Ectodermal cell (in vitro differentiated cells): ENCODE measurements at regions not wholly inside any gene's neighbourhood (a gene's known extent, or its start where the extent isn't known, plus 50 kb on each side); places are given as distances from the start of the nearest gene placed in this dataset.

ENCODE experiments used
- H3K27ac ChIP-seq: 2 replicates; pipeline ENCODE4 v1.7.0; 2013; ENCODE audit warnings: mild to moderate bottlenecking, low read depth, low read length; ENCODE audit not compliant: insufficient read depth, poor library complexity, severe bottlenecking
- H3K27me3 ChIP-seq: 2 replicates; pipeline ENCODE4 v1.7.0; 2013; ENCODE audit warnings: mild to moderate bottlenecking, low read length; ENCODE audit not compliant: insufficient read depth, control insufficient read depth, poor library complexity, severe bottlenecking
- H3K36me3 ChIP-seq: one replicate; pipeline ENCODE4 v1.7.0; 2013; ENCODE audit warnings: low read length; ENCODE audit not compliant: control insufficient read depth, insufficient read depth
- H3K4me1 ChIP-seq: one replicate; pipeline ENCODE4 v1.7.0; 2013; ENCODE audit warnings: low read length; ENCODE audit not compliant: control insufficient read depth, insufficient read depth
- H3K4me3 ChIP-seq: 2 replicates; pipeline ENCODE4 v1.7.0; 2013; ENCODE audit warnings: low read depth, low read length, control low read depth; ENCODE audit not compliant: insufficient read depth
- H3K9me3 ChIP-seq: 2 replicates; pipeline ENCODE4 v1.7.0; 2013; ENCODE audit warnings: mild to moderate bottlenecking, low read length, moderate library complexity; ENCODE audit not compliant: control insufficient read depth
- WGBS, 2 experiments: methylation state at CpG; one replicate each; pipeline ENCODE4 v1.1.7; 2013; ENCODE audit warnings: missing lambda C conversion rate in 2 of 2; 5-methylcytosine and 5-hydroxymethylcytosine counted together

GRCh38 chr6:12602951-12603672 lies 113.5 kb upstream of the PHACTR1 start:
- Histone ChIP-seq H3K27me3 (no peaks in the 10 kb centered on the region), H3K4me1 (peaks cover 4% of the 10 kb centered on the region), H3K4me3 (no peak overlapping the region), H3K9me3 (no peaks in the 10 kb centered on the region), H3K27ac (no peak overlapping the region), H3K36me3 (no peaks in the 10 kb centered on the region)
- 93 to 100% methylated on average over 5 to 6 of the region's 6 CpGs for WGBS, 2 experiments

- Histone ChIP-seq H3K4me1 (peaks cover 4% of the 10 kb centered on the region), H3K36me3 (no peaks in the 10 kb centered on the region), H3K9me3 (no peaks in the 10 kb centered on the region), H3K27ac (no peak overlapping the region), H3K27me3 (no peaks in the 10 kb centered on the region), H3K4me3 (no peak overlapping the region)
- WGBS, 2 experiments: 66 to 76% methylated on average over 2 of the region's 3 CpGs
Observed at GRCh38 chr6:12603673-12604049, 112.9 kb upstream of the PHACTR1 start.

- WGBS, 2 experiments: 59 to 61% methylated on average over 7 of the region's 7 CpGs
- Histone ChIP-seq H3K36me3 (no peaks in the 10 kb centered on the region), H3K27ac (no peak overlapping the region)
Observed at GRCh38 chr6:12605888-12606345, 110.7 kb upstream of the PHACTR1 start.

GRCh38 chr6:12606616-12607015 lies 110.0 kb upstream of the PHACTR1 start:
- Histone ChIP-seq H3K9me3 (no peaks in the 10 kb centered on the region), H3K4me3 (no peak overlapping the region), H3K27me3 (no peaks in the 10 kb centered on the region), H3K27ac (no peak overlapping the region), H3K4me1 (no peaks in the 10 kb centered on the region), H3K36me3 (no peaks in the 10 kb centered on the region)
- WGBS, 2 experiments: 82 to 83% methylated on average over 6 of the region's 6 CpGs

More at GRCh38 chr6:12605888-12606345, 110.7 kb upstream of the PHACTR1 start:
- Histone ChIP-seq H3K4me1 (peaks cover under 1% of the 10 kb centered on the region), H3K9me3 (no peaks in the 10 kb centered on the region), H3K4me3 (no peak overlapping the region), H3K27me3 (no peaks in the 10 kb centered on the region)

GRCh38 chr6:12608016-12608860 lies 108.3 kb upstream of the PHACTR1 start:
- Histone ChIP-seq H3K4me1 (no peaks in the 10 kb centered on the region), H3K36me3 (no peaks in the 10 kb centered on the region), H3K27me3 (no peaks in the 10 kb centered on the region), H3K4me3 (no peak overlapping the region), H3K27ac (no peak overlapping the region), H3K9me3 (no peaks in the 10 kb centered on the region)
- WGBS, 2 experiments: 88% methylated on average over 8 of the region's 8 CpGs

GRCh38 chr6:12608874-12609273 lies 107.7 kb upstream of the PHACTR1 start:
- H3K9me3 ChIP-seq: no peaks in the 10 kb centered on the region
- no peak overlapping the region for H3K4me3 ChIP-seq
- H3K27ac ChIP-seq: no peak overlapping the region
- whole genome bisulfite sequencing, 2 experiments: 86 to 90% methylated on average over 3 of the region's 3 CpGs
- H3K4me1 ChIP-seq: no peaks in the 10 kb centered on the region
- no peaks in the 10 kb centered on the region for H3K36me3 ChIP-seq
- H3K27me3 ChIP-seq: no peaks in the 10 kb centered on the region

- WGBS, 2 experiments: 88 to 93% methylated on average over 3 of the region's 3 CpGs
- H3K4me3 ChIP-seq: no peak overlapping the region
Observed at GRCh38 chr6:12609751-12610150, 106.8 kb upstream of the PHACTR1 start.

GRCh38 chr6:12610862-12611261 lies 105.7 kb upstream of the PHACTR1 start:
- 94 to 99% methylated on average over 5 of the region's 5 CpGs for WGBS, 2 experiments
- Histone ChIP-seq H3K27ac (no peak overlapping the region), H3K27me3 (no peaks in the 10 kb centered on the region), H3K4me1 (no peaks in the 10 kb centered on the region), H3K4me3 (no peak overlapping the region), H3K36me3 (no peaks in the 10 kb centered on the region), H3K9me3 (no peaks in the 10 kb centered on the region)

More at GRCh38 chr6:12609751-12610150, 106.8 kb upstream of the PHACTR1 start:
- Histone ChIP-seq H3K27me3 (no peaks in the 10 kb centered on the region), H3K36me3 (no peaks in the 10 kb centered on the region), H3K4me1 (no peaks in the 10 kb centered on the region), H3K9me3 (no peaks in the 10 kb centered on the region), H3K27ac (no peak overlapping the region)

- Histone ChIP-seq H3K27ac (no peak overlapping the region), H3K9me3 (no peaks in the 10 kb centered on the region), H3K4me3 (no peak overlapping the region), H3K4me1 (no peaks in the 10 kb centered on the region), H3K27me3 (no peaks in the 10 kb centered on the region), H3K36me3 (no peaks in the 10 kb centered on the region)
- WGBS, 2 experiments: 92 to 98% methylated on average over 2 to 7 of the region's 8 CpGs
Observed at GRCh38 chr6:12613811-12614210, 102.8 kb upstream of the PHACTR1 start.

- Histone ChIP-seq H3K36me3 (no peaks in the 10 kb centered on the region), H3K4me3 (no peak overlapping the region), H3K4me1 (no peaks in the 10 kb centered on the region), H3K9me3 (no peaks in the 10 kb centered on the region), H3K27me3 (no peaks in the 10 kb centered on the region), H3K27ac (no peak overlapping the region)
- WGBS, 2 experiments: 94 to 96% methylated on average over 6 of the region's 6 CpGs
Observed at GRCh38 chr6:12614456-12614855, 102.1 kb upstream of the PHACTR1 start.
